K562 (cell line): ENCODE measurements at regions not wholly inside any gene's neighbourhood (a gene's known extent, or its start where the extent isn't known, plus 50 kb on each side); places are given as distances from the start of the nearest gene placed in this dataset.

Experiments used
- GATAD2B ChIP-seq: fragments of 450-650 bp; IDR thresholded peaks from 2 replicates; pipeline ENCODE4 v1.6.1; 2017; ENCODE audit warnings: mild to moderate bottlenecking, borderline replicate concordance
- HDAC8 ChIP-seq: fragments of 450-650 bp; IDR thresholded peaks from 2 replicates; pipeline ENCODE4 v1.6.1; 2016; ENCODE audit warnings: mild to moderate bottlenecking, missing genetic modification characterization, moderate library complexity, missing compliant biosample characterization
- HOXB6 ChIP-seq: fragments of 250-450 bp; sonication (Bioruptor Pico); IDR thresholded peaks from 2 replicates; pipeline ENCODE4 v1.5.1; 2022; ENCODE audit warnings: mild to moderate bottlenecking, borderline replicate concordance
- MCM5 ChIP-seq: fragments of 450-650 bp; IDR thresholded peaks from 2 replicates; pipeline ENCODE4 v1.6.1; 2016; ENCODE audit warnings: low read depth
- MYC ChIP-seq, 2 experiments: fragments of 250-450 bp in 1 of 2; sonication (Bioruptor Pico) in 1 of 2; IDR thresholded peaks; 2 replicates each; pipeline versions ENCODE4 v1.5.1 to v1.6.1; 2012 to 2021; ENCODE audit warnings: low read depth in 2 of 2, borderline replicate concordance in 1 of 2, improper control_type of control experiment in 1 of 2, low read length in 1 of 2, mild to moderate bottlenecking in 1 of 2, moderate library complexity in 1 of 2
- NONO ChIP-seq, 2 experiments: fragments of 200-400 bp in 1 of 2; fragments of 450-650 bp in 1 of 2; formaldehyde crosslinking in 1 of 2; IDR thresholded peaks; 2 replicates each; pipeline ENCODE4 v1.6.1; 2017; ENCODE audit warnings: low read depth in 2 of 2, mild to moderate bottlenecking in 2 of 2, moderate library complexity in 2 of 2, low read length in 1 of 2
- PKNOX1 ChIP-seq: fragments of 450-650 bp; IDR thresholded peaks from 2 replicates; pipeline ENCODE4 v1.6.1; 2016
- PPARD ChIP-seq: fragments of 250-450 bp; sonication (Bioruptor Pico); IDR thresholded peaks from 2 replicates; pipeline ENCODE4 v1.8.0; 2022; ENCODE audit warnings: inconsistent platforms, mild to moderate bottlenecking, moderate library complexity
- PREB ChIP-seq: sonication (generic); formaldehyde crosslinking; IDR thresholded peaks from 2 replicates; pipeline ENCODE4 v1.8.1; 2023; ENCODE audit warnings: mild to moderate bottlenecking, missing genetic modification reagents
- PTBP1 ChIP-seq: fragments of 200-400 bp; formaldehyde crosslinking; IDR thresholded peaks from 2 replicates; pipeline ENCODE4 v1.6.1; 2017; ENCODE audit warnings: low read depth, low read length
- RREB1 ChIP-seq: fragments of 250-450 bp; sonication (Bioruptor Pico); IDR thresholded peaks from 2 replicates; pipeline ENCODE4 v1.4.0; 2020
- SMARCC2 ChIP-seq: fragments of 450-650 bp; IDR thresholded peaks from 2 replicates; pipeline ENCODE4 v1.6.1; 2017; ENCODE audit warnings: antibody characterized with exemption, moderate library complexity, mild to moderate bottlenecking, low read depth
- TAF15 ChIP-seq: fragments of 200-400 bp; formaldehyde crosslinking; IDR thresholded peaks from 2 replicates; pipeline ENCODE4 v1.6.1; 2017; ENCODE audit warnings: mild to moderate bottlenecking, low read depth, low read length, moderate library complexity
- TBP ChIP-seq: optimal IDR thresholded peaks from 2 replicates; pipeline ENCODE3; 2011; ENCODE audit warnings: low read depth, low read length, improper control_type of control experiment
- ZNF146 ChIP-seq: IDR thresholded peaks from one replicate; pipeline ENCODE4 v1.6.1; 2018; ENCODE audit warnings: missing compliant biosample characterization; ENCODE audit not compliant: unreplicated experiment
- ZSCAN32 ChIP-seq: fragments of 450-650 bp; formaldehyde crosslinking; IDR thresholded peaks from 2 replicates; pipeline ENCODE4 v1.4.0; 2020; ENCODE audit warnings: mild to moderate bottlenecking, moderate library complexity
- TF ChIP-seq, protein P1 (sequence below), 2 experiments: fragments of 200-800 bp in 1 of 2; sonication (Bioruptor generic) in 1 of 2; sonication (generic) in 1 of 2; formaldehyde crosslinking in 1 of 2; IDR thresholded peaks in 1 of 2; conservative IDR thresholded peaks in 1 of 2; 2 replicates each; pipeline versions ENCODE4 v1.5.0 to v1.6.1; 2016 to 2020; ENCODE audit warnings: missing compliant biosample characterization in 1 of 2, missing genetic modification characterization in 1 of 2, missing genetic modification reagents in 1 of 2

DNA sequence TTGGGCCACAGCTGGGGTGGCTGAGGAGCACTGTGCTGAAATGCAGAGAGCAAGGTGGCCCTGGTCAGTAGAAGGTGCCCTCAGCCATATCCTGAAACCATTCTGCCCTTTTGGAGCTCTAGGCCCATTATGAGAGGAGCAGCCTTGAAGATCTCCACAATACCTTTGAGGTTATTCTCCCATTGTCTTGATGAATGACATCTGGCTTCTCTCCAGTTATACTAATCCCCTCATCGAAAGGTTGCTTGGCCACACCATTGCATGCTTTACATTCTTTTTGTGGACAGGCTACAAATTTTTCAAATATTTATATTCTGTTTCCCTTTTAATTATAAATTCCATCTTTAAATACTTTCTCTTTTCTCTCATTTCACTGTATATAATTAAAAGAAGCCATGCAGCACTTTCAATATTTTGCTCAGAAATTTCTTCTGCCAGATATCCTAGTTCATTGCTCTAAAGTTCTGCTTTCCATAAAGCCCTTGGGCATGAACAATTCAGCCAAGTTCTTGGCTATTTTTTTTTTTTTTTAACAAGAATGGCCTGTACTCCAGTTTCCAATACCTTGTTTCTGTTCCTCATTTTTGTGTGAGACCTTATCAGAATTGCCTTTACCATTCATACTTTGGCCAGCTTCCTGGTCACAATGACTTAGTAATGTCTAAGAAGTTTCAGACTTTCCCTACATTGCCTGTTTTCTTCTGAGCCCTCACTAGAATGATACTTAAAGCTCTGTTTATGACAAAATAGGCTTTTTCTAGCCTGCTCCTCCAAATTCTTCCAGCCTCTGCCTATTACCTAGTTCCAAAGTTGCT is 138.9 kb upstream of the SGO1 start (continued):
- TF ChIP-seq PREB (CRISPR knock-in tag) (no peak), MYC (IDR thresholded peaks at IDR 0.05; ENCODE audit: low read depth, low read length) (peak; percentile 23; the same call in 1 of the 2 replicates), MYC (CRISPR knock-in tag; IDR thresholded peaks at IDR 0.05; ENCODE audit: borderline replicate concordance, low read depth) (no peak), ZNF146 (CRISPR knock-in tag) (no peak), TAF15 (no peak), RREB1 (CRISPR knock-in tag) (no peak), ZSCAN32 (CRISPR knock-in tag) (no peak), GATAD2B (peak; percentile 27; the same call in 1 of the 2 replicates), MCM5 (no peak), SMARCC2 (peak; percentile 68; the same call in 1 of the 2 replicates), HDAC8 (tag) (no peak), HOXB6 (no peak), PKNOX1 (no peak), NONO (IDR thresholded peaks at IDR 0.05; ENCODE audit: low read depth in 2 of 2, low read length in 1 of 2) (no peak), PPARD (CRISPR knock-in tag) (no peak), TBP (no peak), PTBP1 (no peak)
- TF ChIP-seq, protein P1, sequence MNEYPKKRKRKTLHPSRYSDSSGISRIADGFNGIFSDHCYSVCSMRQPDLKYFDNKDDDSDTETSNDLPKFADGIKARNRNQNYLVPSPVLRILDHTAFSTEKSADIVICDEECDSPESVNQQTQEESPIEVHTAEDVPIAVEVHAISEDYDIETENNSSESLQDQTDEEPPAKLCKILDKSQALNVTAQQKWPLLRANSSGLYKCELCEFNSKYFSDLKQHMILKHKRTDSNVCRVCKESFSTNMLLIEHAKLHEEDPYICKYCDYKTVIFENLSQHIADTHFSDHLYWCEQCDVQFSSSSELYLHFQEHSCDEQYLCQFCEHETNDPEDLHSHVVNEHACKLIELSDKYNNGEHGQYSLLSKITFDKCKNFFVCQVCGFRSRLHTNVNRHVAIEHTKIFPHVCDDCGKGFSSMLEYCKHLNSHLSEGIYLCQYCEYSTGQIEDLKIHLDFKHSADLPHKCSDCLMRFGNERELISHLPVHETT (CRISPR knock-in tag; conservative IDR thresholded peaks at IDR 0.05 in 1 of 2, IDR thresholded peaks at IDR 0.05 in 1 of 2): no peak
